Omental fat pad (tissue), 3 donors: ENCODE measurements at regions not wholly inside any gene's neighbourhood (a gene's known extent, or its start where the extent isn't known, plus 50 kb on each side); places are given as distances from the start of the nearest gene placed in this dataset.

Source experiments
- ATAC-seq: fragments of 150-250 bp; one replicate; pipeline ENCODE4 v1.9.1; 2016; ENCODE audit warnings: mild to moderate bottlenecking, moderate library complexity; ENCODE audit not compliant: low FRiP score
- DNase-seq: peaks from one replicate; pipeline ENCODE4 v3.0.0-alpha.2; 2019; ENCODE audit warnings: low spot score
- CTCF ChIP-seq, 3 donors: fragments of 450-650 bp; IDR thresholded peaks; one replicate each; pipeline ENCODE4 v1.5.1; 2016 to 2017; ENCODE audit warnings: antibody characterized with exemption in 3 of 3, mild to moderate bottlenecking in 3 of 3, moderate library complexity in 2 of 3

GRCh38 chr12:67152451-67152850 is 116.7 kb upstream of the CAND1 start:
- DNase-seq (no peak), ATAC-seq (no peak)
- no peak for TF ChIP-seq CTCF (IDR thresholded peaks at IDR 0.05)

- ATAC-seq (no peak), DNase-seq (no peak)
- TF ChIP-seq CTCF (IDR thresholded peaks at IDR 0.05), result no peak
Observed at GRCh38 chr12:67154901-67155300, 114.3 kb upstream of the CAND1 start.

GRCh38 chr12:67155863-67156262 is 113.3 kb upstream of the CAND1 start:
- DNase-seq (no peak), ATAC-seq (no peak)
- TF ChIP-seq CTCF (IDR thresholded peaks at IDR 0.05), result no peak

- ATAC-seq (no peak), DNase-seq (no peak)
- TF ChIP-seq CTCF (IDR thresholded peaks at IDR 0.05), result no peak
Observed at GRCh38 chr12:67161322-67161918, 107.7 kb upstream of the CAND1 start.

GRCh38 chr12:67173258-67173657 is 95.9 kb upstream of the CAND1 start:
- DNase-seq (no peak), ATAC-seq (no peak)
- TF ChIP-seq CTCF (IDR thresholded peaks at IDR 0.05), result no peak

- ATAC-seq (no peak), DNase-seq (no peak)
- no peak for TF ChIP-seq CTCF (IDR thresholded peaks at IDR 0.05)
Observed at GRCh38 chr12:67182551-67182950, 86.6 kb upstream of the CAND1 start.

- ATAC-seq (no peak), DNase-seq (no peak)
- TF ChIP-seq CTCF (IDR thresholded peaks at IDR 0.05), result no peak
Observed at GRCh38 chr12:67193704-67194103, 75.5 kb upstream of the CAND1 start.
